Mesendoderm (in vitro differentiated cells): ENCODE measurements at regions not wholly inside any gene's neighbourhood (a gene's known extent, or its start where the extent isn't known, plus 50 kb on each side); places are given as distances from the start of the nearest gene placed in this dataset.

Experiments used
- DNase-seq: peaks from one replicate; pipeline ENCODE4 v3.0.0; 2013
- H2AK5ac ChIP-seq: 2 replicates; pipeline ENCODE4 v1.6.1; 2013; ENCODE audit warnings: low read length, inconsistent platforms
- H2BK120ac ChIP-seq: 2 replicates; pipeline ENCODE4 v1.6.1; 2013; ENCODE audit warnings: low read depth, mild to moderate bottlenecking, low read length, moderate library complexity, mixed read lengths
- H2BK15ac ChIP-seq: replicated peaks from 2 replicates; pipeline ENCODE4 v1.6.1; 2013; ENCODE audit warnings: low read depth, mild to moderate bottlenecking, moderate library complexity
- H2BK5ac ChIP-seq: 2 replicates; pipeline ENCODE4 v1.6.1; 2013; ENCODE audit warnings: low read length, inconsistent platforms
- H3K18ac ChIP-seq: 2 replicates; pipeline ENCODE4 v1.6.1; 2013; ENCODE audit warnings: mild to moderate bottlenecking, low read length, mixed read lengths
- H3K23ac ChIP-seq: one replicate; pipeline ENCODE4 v1.6.1; 2013; ENCODE audit warnings: low read length
- H3K27ac ChIP-seq: 2 replicates; pipeline ENCODE4 v1.5.1; 2013; ENCODE audit warnings: low read depth, mild to moderate bottlenecking, inconsistent platforms, low read length, moderate library complexity
- H3K27me3 ChIP-seq: 2 replicates; pipeline ENCODE4 v1.6.1; 2013; ENCODE audit warnings: low read length, control low read depth, mild to moderate bottlenecking, inconsistent platforms; ENCODE audit not compliant: insufficient read depth, poor library complexity
- H3K36me3 ChIP-seq: 2 replicates; pipeline ENCODE4 v1.6.1; 2013; ENCODE audit warnings: low read length, inconsistent platforms; ENCODE audit not compliant: control insufficient read depth, insufficient read depth
- H3K4ac ChIP-seq: one replicate; pipeline ENCODE4 v1.6.1; 2013; ENCODE audit warnings: low read depth, mild to moderate bottlenecking, low read length, moderate library complexity
- H3K4me1 ChIP-seq: 2 replicates; pipeline ENCODE4 v1.6.1; 2013; ENCODE audit warnings: low read depth, low read length, inconsistent platforms; ENCODE audit not compliant: control insufficient read depth
- H3K4me2 ChIP-seq: 2 replicates; pipeline ENCODE4 v1.6.1; 2013; ENCODE audit warnings: low read length
- H3K4me3 ChIP-seq: 2 replicates; pipeline ENCODE4 v1.5.1; 2013; ENCODE audit warnings: mild to moderate bottlenecking, low read length
- H3K56ac ChIP-seq: one replicate; pipeline ENCODE4 v1.6.1; 2013; ENCODE audit warnings: low read length
- H3K79me1 ChIP-seq: 2 replicates; pipeline ENCODE4 v1.6.1; 2013; ENCODE audit warnings: low read length, inconsistent platforms
- H3K79me2 ChIP-seq: 2 replicates; pipeline ENCODE4 v1.6.1; 2013; ENCODE audit warnings: mild to moderate bottlenecking, low read length; ENCODE audit not compliant: control insufficient read depth, insufficient read depth
- H3K9ac ChIP-seq: 2 replicates; pipeline ENCODE4 v1.6.1; 2013; ENCODE audit warnings: low read length, inconsistent platforms
- H4K5ac ChIP-seq: one replicate; pipeline ENCODE4 v1.6.1; 2013; ENCODE audit warnings: low read length
- H4K8ac ChIP-seq: one replicate; pipeline ENCODE4 v1.6.1; 2013; ENCODE audit warnings: low read depth, mild to moderate bottlenecking, control low read depth, low read length, moderate library complexity
- WGBS: extraction: QIAGEN DNeasy Blood & Tissue Kit; methylation state at CpG from one replicate; pipeline ENCODE4 v1.1.7; 2013; ENCODE audit warnings: low lambda C conversion rate, missing lambda C conversion rate; ENCODE audit not compliant: insufficient coverage; ENCODE audit errors: extremely low coverage; 5-methylcytosine and 5-hydroxymethylcytosine counted together

GRCh38 chr6:97790926-97791590 lies 508.0 kb upstream of the MMS22L start:
- WGBS = no CpG with 5 or more reads among the region's 20 CpGs
- H3K23ac ChIP-seq = peak overlapping the region; percentile 67

GRCh38 chr6:97805596-97805995 lies 522.6 kb upstream of the MMS22L start:
- DNase-seq = no peak
- Histone ChIP-seq H3K4me2 (no peak overlapping the region), H2AK5ac (no peak overlapping the region), H3K9ac (no peak overlapping the region), H3K4me1 (no peaks in the 10 kb centered on the region), H2BK5ac (no peak overlapping the region), H3K4me3 (no peak overlapping the region), H2BK120ac (no peak overlapping the region), H3K79me1 (no peaks in the 10 kb centered on the region), H3K56ac (no peak overlapping the region), H3K36me3 (no peaks in the 10 kb centered on the region), H3K27me3 (no peaks in the 10 kb centered on the region), H3K18ac (no peak overlapping the region), H4K8ac (no peak overlapping the region), H3K4ac (no peak overlapping the region), H4K5ac (no peak overlapping the region), H3K79me2 (no peaks in the 10 kb centered on the region), H2BK15ac (no peak overlapping the region), H3K27ac (no peak overlapping the region), H3K23ac (no peak overlapping the region)

More at GRCh38 chr6:97790926-97791590, 508.0 kb upstream of the MMS22L start:
- Histone ChIP-seq H2BK120ac (no peak overlapping the region), H3K18ac (no peak overlapping the region), H3K27ac (no peak overlapping the region), H4K8ac (no peak overlapping the region), H3K79me1 (no peaks in the 10 kb centered on the region), H3K27me3 (no peaks in the 10 kb centered on the region), H3K79me2 (no peaks in the 10 kb centered on the region), H2AK5ac (no peak overlapping the region), H3K36me3 (no peaks in the 10 kb centered on the region), H3K56ac (no peak overlapping the region), H3K4ac (no peak overlapping the region), H4K5ac (no peak overlapping the region), H3K4me3 (no peak overlapping the region), H3K9ac (no peak overlapping the region), H3K4me2 (no peak overlapping the region), H2BK15ac (no peak overlapping the region), H3K4me1 (no peaks in the 10 kb centered on the region), H2BK5ac (no peak overlapping the region)
- no peak for DNase-seq

- Histone ChIP-seq H3K23ac (no peak overlapping the region), H2BK5ac (no peak overlapping the region), H3K27ac (no peak overlapping the region), H3K4me1 (peaks cover 2% of the 10 kb centered on the region), H2BK120ac (no peak overlapping the region), H3K9ac (no peak overlapping the region), H2AK5ac (no peak overlapping the region), H3K4me2 (no peak overlapping the region), H3K18ac (no peak overlapping the region), H3K79me1 (no peaks in the 10 kb centered on the region), H4K8ac (no peak overlapping the region), H3K4me3 (no peak overlapping the region), H2BK15ac (no peak overlapping the region), H3K36me3 (no peaks in the 10 kb centered on the region), H3K56ac (no peak overlapping the region), H3K27me3 (no peaks in the 10 kb centered on the region), H3K4ac (no peak overlapping the region), H3K79me2 (no peaks in the 10 kb centered on the region), H4K5ac (no peak overlapping the region)
- DNase-seq = peak; percentile 78
Measured at GRCh38 chr6:97812940-97813339, 529.9 kb upstream of the MMS22L start.

GRCh38 chr6:97813889-97814567 lies 531.0 kb upstream of the MMS22L start:
- no peak overlapping the region for H3K4me2 ChIP-seq
- H3K4me3 ChIP-seq = no peak overlapping the region
- H3K4ac ChIP-seq = peak overlapping the region; percentile 55
- H3K36me3 ChIP-seq = no peaks in the 10 kb centered on the region
- no peaks in the 10 kb centered on the region for H3K79me2 ChIP-seq
- no peak overlapping the region for H2AK5ac ChIP-seq
- no peak overlapping the region for H4K8ac ChIP-seq
- no peak overlapping the region for H3K23ac ChIP-seq
- DNase-seq = peak; percentile 21
- H2BK5ac ChIP-seq = no peak overlapping the region
- H3K4me1 ChIP-seq = peaks cover 2% of the 10 kb centered on the region
- no peak overlapping the region for H3K27ac ChIP-seq
- H2BK15ac ChIP-seq = no peak overlapping the region
- H4K5ac ChIP-seq = no peak overlapping the region
- H3K9ac ChIP-seq = no peak overlapping the region
- H3K56ac ChIP-seq = no peak overlapping the region
- no peaks in the 10 kb centered on the region for H3K27me3 ChIP-seq
- WGBS = no CpG with 5 or more reads among the region's 4 CpGs
- peak overlapping the region; percentile 24 for H3K18ac ChIP-seq
- peak overlapping the region; percentile 64 for H2BK120ac ChIP-seq
- no peaks in the 10 kb centered on the region for H3K79me1 ChIP-seq

GRCh38 chr6:97815301-97815812 lies 532.3 kb upstream of the MMS22L start:
- H4K5ac ChIP-seq = no peak overlapping the region
- H3K27ac ChIP-seq = no peak overlapping the region
- H4K8ac ChIP-seq = no peak overlapping the region
- no peaks in the 10 kb centered on the region for H3K27me3 ChIP-seq
- no peak overlapping the region for H3K4me2 ChIP-seq
- no peak overlapping the region for H2BK120ac ChIP-seq
- H3K4ac ChIP-seq = no peak overlapping the region
- no peak overlapping the region for H2BK15ac ChIP-seq
- H3K4me1 ChIP-seq = peaks cover 2% of the 10 kb centered on the region
- no peak overlapping the region for H3K23ac ChIP-seq
- H3K79me2 ChIP-seq = no peaks in the 10 kb centered on the region
- H3K79me1 ChIP-seq = no peaks in the 10 kb centered on the region
- no peak overlapping the region for H3K18ac ChIP-seq
- no peaks in the 10 kb centered on the region for H3K36me3 ChIP-seq
- no peak overlapping the region for H3K56ac ChIP-seq
- H3K9ac ChIP-seq = no peak overlapping the region
- no peak overlapping the region for H2AK5ac ChIP-seq
- no peak overlapping the region for H3K4me3 ChIP-seq
- WGBS = no CpG with 5 or more reads among the region's 2 CpGs
- DNase-seq = no peak
- H2BK5ac ChIP-seq = no peak overlapping the region
